SU-DHL-6 (cell line): ENCODE measurements at regions not wholly inside any gene's neighbourhood (a gene's known extent, or its start where the extent isn't known, plus 50 kb on each side); places are given as distances from the start of the nearest gene placed in this dataset.

ENCODE experiments used
- H2AFZ ChIP-seq: fragments of 200-600 bp; sonication (generic); 2 replicates; pipeline ENCODE4 v1.6.1; 2014; ENCODE audit warnings: low read depth, mild to moderate bottlenecking, moderate library complexity, mixed read lengths, antibody characterized with exemption, low read length; ENCODE audit not compliant: severe bottlenecking
- H3F3A ChIP-seq: fragments of 200-600 bp; shearing (Covaris generic); 2 replicates; pipeline ENCODE4 v1.6.0; 2016; ENCODE audit warnings: antibody characterized with exemption, mild to moderate bottlenecking; ENCODE audit not compliant: insufficient read depth
- H3K27ac ChIP-seq: fragments of 200-600 bp; sonication (generic); 2 replicates; pipeline ENCODE4 v1.5.1; 2016; ENCODE audit warnings: low read depth, mild to moderate bottlenecking, low read length, moderate library complexity, mixed read lengths
- H3K27me3 ChIP-seq: fragments of 200-600 bp; sonication (generic), shearing (Covaris generic); 2 replicates; pipeline ENCODE4 v1.6.0; 2014; ENCODE audit warnings: mild to moderate bottlenecking, low read length
- H3K36me3 ChIP-seq: fragments of 200-600 bp; sonication (generic); 2 replicates; pipeline ENCODE4 v1.6.1; 2014; ENCODE audit warnings: mild to moderate bottlenecking, low read length, mixed read lengths
- H3K4me2 ChIP-seq: fragments of 300-600, 200-600 bp; shearing (Covaris generic), sonication (generic); 2 replicates; pipeline ENCODE4 v1.6.0; 2014; ENCODE audit warnings: low read length, low read depth, mild to moderate bottlenecking; ENCODE audit not compliant: poor library complexity, severe bottlenecking
- H3K4me3 ChIP-seq: fragments of 200-600 bp; sonication (generic); 2 replicates; pipeline ENCODE4 v1.5.1; 2014; ENCODE audit warnings: antibody characterized with exemption, low read length, mild to moderate bottlenecking, mixed read lengths; ENCODE audit not compliant: insufficient read depth, poor library complexity, severe bottlenecking
- H3K79me2 ChIP-seq: fragments of 200-600 bp; sonication (generic); 2 replicates; pipeline ENCODE4 v1.6.1; 2014; ENCODE audit warnings: mild to moderate bottlenecking, low read length, moderate library complexity; ENCODE audit not compliant: insufficient read depth
- H3K9ac ChIP-seq: fragments of 200-600 bp; sonication (generic); 2 replicates; pipeline ENCODE4 v1.7.0; 2014; ENCODE audit warnings: mild to moderate bottlenecking, low read length
- H3K9me2 ChIP-seq: fragments of 200-600 bp; sonication (generic); replicated peaks from 2 replicates; pipeline ENCODE4 v1.6.1; 2014; ENCODE audit warnings: low read length; ENCODE audit not compliant: insufficient read depth
- H3K9me3 ChIP-seq: fragments of 200-600 bp; sonication (generic); 2 replicates; pipeline ENCODE4 v1.6.1; 2014; ENCODE audit warnings: low read length, mixed read lengths; ENCODE audit not compliant: insufficient read depth
- H4K20me1 ChIP-seq: fragments of 200-600 bp; sonication (generic); 2 replicates; pipeline ENCODE4 v1.6.1; 2014; ENCODE audit warnings: low read depth, mild to moderate bottlenecking, antibody characterized with exemption, low read length, moderate library complexity, mixed read lengths
- CTCF ChIP-seq: fragments of 200-600 bp; sonication (generic); IDR thresholded peaks from one replicate; pipeline ENCODE4 v1.5.1; 2017; ENCODE audit warnings: antibody characterized with exemption, mild to moderate bottlenecking, low read length, moderate library complexity; ENCODE audit not compliant: insufficient read depth, poor library complexity, severe bottlenecking
- EZH2phosphoT487 ChIP-seq: fragments of 200-600 bp; sonication (generic), shearing (Covaris generic); conservative IDR thresholded peaks from 2 replicates; pipeline ENCODE4 v1.6.1; 2018; ENCODE audit warnings: mild to moderate bottlenecking, antibody characterized with exemption, low read length, moderate library complexity, mixed read lengths

GRCh38 chr12:87086118-87086891 lies 830.1 kb upstream of the MGAT4C start:
- no peaks in the 10 kb centered on the region for H3K9me3 ChIP-seq
- no peaks in the 10 kb centered on the region for H3F3A ChIP-seq
- TF ChIP-seq CTCF (no peak), EZH2phosphoT487 (no peak)
- no peaks in the 10 kb centered on the region for H4K20me1 ChIP-seq
- H3K36me3 ChIP-seq: no peaks in the 10 kb centered on the region
- H3K9ac ChIP-seq: no peak overlapping the region
- no peak overlapping the region for H3K4me2 ChIP-seq
- no peaks in the 10 kb centered on the region for H3K27me3 ChIP-seq
- no peaks in the 10 kb centered on the region for H3K9me2 ChIP-seq
- H3K4me3 ChIP-seq: no peak overlapping the region
- H3K79me2 ChIP-seq: no peaks in the 10 kb centered on the region
- H3K27ac ChIP-seq: no peak overlapping the region
- H2AFZ ChIP-seq: no peak overlapping the region

GRCh38 chr12:87085286-87085685 lies 829.1 kb upstream of the MGAT4C start:
- Histone ChIP-seq H3K27me3 (no peaks in the 10 kb centered on the region), H3K79me2 (no peaks in the 10 kb centered on the region), H3K9me3 (no peaks in the 10 kb centered on the region), H3K9me2 (no peaks in the 10 kb centered on the region), H3F3A (no peaks in the 10 kb centered on the region), H3K4me2 (no peak overlapping the region), H2AFZ (no peak overlapping the region), H3K36me3 (no peaks in the 10 kb centered on the region), H3K4me3 (no peak overlapping the region), H4K20me1 (no peaks in the 10 kb centered on the region), H3K27ac (no peak overlapping the region), H3K9ac (no peak overlapping the region)
- TF ChIP-seq CTCF (no peak), EZH2phosphoT487 (no peak)

GRCh38 chr12:87082756-87083155 lies 826.6 kb upstream of the MGAT4C start:
- no peaks in the 10 kb centered on the region for H3F3A ChIP-seq
- H3K27ac ChIP-seq: no peak overlapping the region
- no peaks in the 10 kb centered on the region for H3K79me2 ChIP-seq
- no peak for TF ChIP-seq CTCF
- TF ChIP-seq EZH2phosphoT487: no peak
- H3K9me2 ChIP-seq: no peaks in the 10 kb centered on the region
- H3K36me3 ChIP-seq: no peaks in the 10 kb centered on the region
- no peak overlapping the region for H3K9ac ChIP-seq
- H3K4me3 ChIP-seq: no peak overlapping the region
- H3K9me3 ChIP-seq: no peaks in the 10 kb centered on the region
- no peaks in the 10 kb centered on the region for H3K27me3 ChIP-seq
- no peaks in the 10 kb centered on the region for H4K20me1 ChIP-seq
- H2AFZ ChIP-seq: no peak overlapping the region
- H3K4me2 ChIP-seq: no peak overlapping the region
